K562 (cell line): ENCODE measurements at regions not wholly inside any gene's neighbourhood (a gene's known extent, or its start where the extent isn't known, plus 50 kb on each side); places are given as distances from the start of the nearest gene placed in this dataset.

Experiments
- ATAC-seq: fragments of 200-7000 bp; cut with Tn5 transposase; 3 replicates; pipeline ENCODE4 v1.9.1; 2020; ENCODE audit warnings: moderate library complexity
- BruUV-seq: library from RNA; stranded (reverse); fragments of 400-500 nt; replicated peaks from 2 replicates; lab custom pipeline; 2021; lab: Mats Ljungman, UMichigan
- CTCF ChIA-PET: fragments of 300-600 bp; formaldehyde crosslinking; extraction: SDS; loops from one replicate; lab custom pipeline; 2021; ENCODE audit warnings: low intra/inter-chr PET ratio; lab: Yijun Ruan, JAX
- POLR2A ChIA-PET: fragments of 300-600, 350-650 bp; sonication (Branson Sonifier 250); formaldehyde crosslinking; extraction: SDS; loops from one replicate; lab custom pipeline; 2021; ENCODE audit warnings: antibody characterized with exemption, inconsistent platforms; lab: Yijun Ruan, JAX
- DNase-seq, 4 experiments: peaks; one replicate each; pipeline versions ENCODE4 v3.0.0 to v3.0.0-alpha.2; 2011 to 2018; ENCODE audit warnings: low spot score in 3 of 4, mixed read lengths in 3 of 4; ENCODE audit errors: extremely low read depth in 1 of 4
- FAIRE-seq: peaks from 2 replicates; lab custom pipeline; 2011; peaks lifted over from hg19 to GRCh38; lab: Jason Lieb, UNC
- H2AFZ ChIP-seq: 2 replicates; pipeline ENCODE4 v1.6.0; 2011; ENCODE audit warnings: low read depth, low read length, control low read depth, inconsistent platforms
- H3K27ac ChIP-seq: fragments of 200-600 bp; 3 replicates; pipeline ENCODE4 v1.8.0; 2011; ENCODE audit warnings: low read depth, mild to moderate bottlenecking, control low read depth, inconsistent platforms, low read length, moderate library complexity, mixed read lengths; ENCODE audit errors: extremely low read depth
- H3K27me3 ChIP-seq, 2 experiments: fragments of 300-600 bp in 1 of 2; 2 replicates in 1 of 2; 3 replicates in 1 of 2; pipeline versions ENCODE4 v1.6.0 to v1.8.0; 2011; ENCODE audit warnings: inconsistent platforms in 2 of 2, low read length in 2 of 2, mild to moderate bottlenecking in 1 of 2, mixed read lengths in 1 of 2, moderate library complexity in 1 of 2; ENCODE audit not compliant: control insufficient read depth in 2 of 2, insufficient read depth in 2 of 2
- H3K36me3 ChIP-seq: fragments of 300-600 bp; 3 replicates; pipeline ENCODE4 v1.8.0; 2011; ENCODE audit warnings: mild to moderate bottlenecking, low read length, inconsistent platforms; ENCODE audit not compliant: control insufficient read depth, insufficient read depth
- H3K4me1 ChIP-seq, 2 experiments: fragments of 200-600 bp in 1 of 2; replicated peaks in 1 of 2; 2 replicates in 1 of 2; 3 replicates in 1 of 2; pipeline versions ENCODE4 v1.5.1 to v1.8.0; 2011; ENCODE audit warnings: inconsistent platforms in 2 of 2, low read length in 2 of 2, mild to moderate bottlenecking in 1 of 2, mixed read lengths in 1 of 2, moderate library complexity in 1 of 2; ENCODE audit not compliant: control insufficient read depth in 2 of 2, insufficient read depth in 2 of 2
- H3K4me2 ChIP-seq: 2 replicates; pipeline ENCODE4 v1.6.1; 2011; ENCODE audit warnings: low read length, control low read depth, inconsistent platforms, mixed read lengths; ENCODE audit not compliant: insufficient read depth
- H3K4me3 ChIP-seq: fragments of 200-600 bp; sonication (generic), shearing (Covaris generic); 2 replicates; pipeline ENCODE4 v1.5.1; 2016; ENCODE audit warnings: control low read depth, inconsistent platforms
- H3K79me2 ChIP-seq: fragments of 200-600 bp; 3 replicates; pipeline ENCODE4 v1.8.0; 2011; ENCODE audit warnings: low read length, inconsistent platforms; ENCODE audit not compliant: control insufficient read depth, insufficient read depth
- H3K9ac ChIP-seq, 2 experiments: 2 replicates each; pipeline versions ENCODE4 v1.6.0 to v1.6.1; 2011; ENCODE audit warnings: low read depth in 2 of 2, low read length in 2 of 2, control low read depth in 1 of 2, inconsistent platforms in 1 of 2, mild to moderate bottlenecking in 1 of 2, mixed read lengths in 1 of 2; ENCODE audit not compliant: insufficient read depth in 1 of 2
- H3K9me1 ChIP-seq: one replicate; pipeline ENCODE4 v1.6.0; 2011; ENCODE audit warnings: inconsistent platforms, mild to moderate bottlenecking, low read length, moderate library complexity; ENCODE audit not compliant: control insufficient read depth, insufficient read depth
- H3K9me3 ChIP-seq: replicated peaks from 2 replicates; pipeline ENCODE4 v1.5.1; 2011; ENCODE audit warnings: low read depth, low read length, inconsistent platforms; ENCODE audit not compliant: control insufficient read depth, insufficient read depth
- H4K20me1 ChIP-seq: replicated peaks from 2 replicates; pipeline ENCODE4 v1.6.1; 2011; ENCODE audit warnings: low read length, inconsistent platforms, mixed read lengths; ENCODE audit not compliant: control insufficient read depth, insufficient read depth
- CREB3 ChIP-seq: fragments of 450-650 bp; conservative IDR thresholded peaks from 2 replicates; pipeline ENCODE4 v1.6.1; 2016; ENCODE audit warnings: missing genetic modification characterization, low read depth, mild to moderate bottlenecking, missing compliant biosample characterization, moderate library complexity
- ELK3 ChIP-seq: fragments of 450-650 bp; formaldehyde crosslinking; IDR thresholded peaks from 2 replicates; pipeline ENCODE4 v1.4.0; 2020; ENCODE audit warnings: mild to moderate bottlenecking
- GTF2A2 ChIP-seq: IDR thresholded peaks from 2 replicates; pipeline ENCODE4 v1.6.1; 2016; ENCODE audit warnings: mild to moderate bottlenecking, missing genetic modification characterization, missing compliant biosample characterization
- GTF3C2 ChIP-seq: IDR thresholded peaks from 3 replicates; pipeline ENCODE4 v1.6.1; 2011; ENCODE audit warnings: borderline replicate concordance, mild to moderate bottlenecking, moderate library complexity; ENCODE audit not compliant: insufficient read length; ENCODE audit errors: extremely low read depth
- KDM2B ChIP-seq: fragments of 250-450 bp; sonication (Bioruptor Pico); IDR thresholded peaks from 2 replicates; pipeline ENCODE4 v1.8.0; 2021; ENCODE audit warnings: mild to moderate bottlenecking, moderate library complexity
- NFIC ChIP-seq: fragments of 450-650 bp; IDR thresholded peaks from 2 replicates; pipeline ENCODE4 v1.6.1; 2017; ENCODE audit warnings: mild to moderate bottlenecking, inconsistent platforms
- PCBP2 ChIP-seq: fragments of 200-400 bp; formaldehyde crosslinking; IDR thresholded peaks from 2 replicates; pipeline ENCODE4 v1.6.1; 2018; ENCODE audit warnings: low read length, low read depth, mild to moderate bottlenecking, moderate library complexity; ENCODE audit not compliant: poor library complexity, severe bottlenecking
- SUPT5H ChIP-seq: fragments of 450-650 bp; IDR thresholded peaks from 2 replicates; pipeline ENCODE4 v1.6.1; 2016
- ZNF584 ChIP-seq: fragments of 200-800 bp; sonication (Bioruptor generic); IDR thresholded peaks from 2 replicates; pipeline ENCODE4 v1.6.1; 2016; ENCODE audit warnings: low read depth, mild to moderate bottlenecking, missing genetic modification characterization, missing compliant biosample characterization
- in situ Hi-C: fragments of 300-500 bp; cut with MboI; formaldehyde crosslinking; loops from 4 replicates; pipeline ENCODE4 v1.15.0; 2018; ENCODE audit warnings: inconsistent platforms, mixed read lengths
- intact Hi-C: fragments of 100-400 bp; cut with micrococcal nuclease; formaldehyde crosslinking; loops from 2 replicates; pipeline ENCODE4 v1.14.2; 2022

- no peak for TF ChIP-seq KDM2B
Measured at GRCh38 chr10:111561124-111561523, 484.3 kb downstream of the ADRA2A start (continued).

- Histone ChIP-seq H2AFZ (no peak overlapping the region), H3K79me2 (no peaks in the 10 kb centered on the region), H3K27me3 (no peaks in the 10 kb centered on the region), H3K4me3 (no peak overlapping the region), H3K9ac (no peak overlapping the region), H3K4me2 (no peak overlapping the region), H3K9me1 (no peaks in the 10 kb centered on the region), H3K27ac (no peak overlapping the region), H3K36me3 (no peaks in the 10 kb centered on the region), H3K9me3 (no peaks in the 10 kb centered on the region), H3K4me1 (no peaks in the 10 kb centered on the region), H4K20me1 (no peaks in the 10 kb centered on the region)
- intact Hi-C loops (no loop called here), in situ Hi-C loops (no loop called here)
- BruUV-seq: no TSS peak
- POLR2A ChIA-PET: no interaction called here
- DNase-seq (no peak), ATAC-seq (no peak), FAIRE-seq (no peak)
- CTCF ChIA-PET: no interaction called here
- TF ChIP-seq PCBP2: no peak
- no peak for TF ChIP-seq ZNF584 (CRISPR knock-in tag)
- TF ChIP-seq GTF2A2: no peak
- no peak for TF ChIP-seq CREB3 (tag)
- TF ChIP-seq NFIC: no peak
- TF ChIP-seq GTF3C2: no peak
- no peak for TF ChIP-seq ELK3
- no peak for TF ChIP-seq SUPT5H
Measured at GRCh38 chr10:111565542-111565941, 488.7 kb downstream of the ADRA2A start.
